RWPE1 (cell line): ENCODE measurements at regions not wholly inside any gene's neighbourhood (a gene's known extent, or its start where the extent isn't known, plus 50 kb on each side); places are given as distances from the start of the nearest gene placed in this dataset.

ENCODE experiments used
- CTCF ChIA-PET: fragments of 350-600 bp; sonication (Branson Sonifier 250); formaldehyde crosslinking; extraction: SDS; loops from one replicate; lab custom pipeline; 2021; lab: Yijun Ruan, JAX
- POLR2A ChIA-PET: fragments of 400-600 bp; formaldehyde crosslinking; extraction: SDS; loops from one replicate; lab custom pipeline; 2020; ENCODE audit warnings: antibody characterized with exemption; ENCODE audit not compliant: low non-redundant PET; lab: Yijun Ruan, JAX
- DNase-seq: peaks from one replicate; pipeline ENCODE4 v3.0.0; 2012; ENCODE audit warnings: low spot score
- H3K27ac ChIP-seq: fragments of 450-650 bp; 2 replicates; pipeline ENCODE4 v1.5.1; 2017
- CTCF ChIP-seq: fragments of 450-650 bp; conservative IDR thresholded peaks from 2 replicates; pipeline ENCODE4 v1.5.1; 2017; ENCODE audit warnings: low read depth, mild to moderate bottlenecking

GRCh38 chr17:53543472-53543871 lies 279.3 kb upstream of the KIF2B start:
- no peak for TF ChIP-seq CTCF
- CTCF ChIA-PET, result no interaction called here
- POLR2A ChIA-PET, result no interaction called here

GRCh38 chr17:53538129-53538617 lies 284.6 kb upstream of the KIF2B start:
- DNase-seq, result no peak

More at GRCh38 chr17:53543472-53543871, 279.3 kb upstream of the KIF2B start:
- no peak for DNase-seq
- no peak overlapping the region for H3K27ac ChIP-seq

GRCh38 chr17:53527473-53527872 lies 295.3 kb upstream of the KIF2B start:
- ChIA-PET POLR2A (no interaction called here), CTCF (no interaction called here)
- TF ChIP-seq CTCF, result no peak
- no peak for DNase-seq
- no peak overlapping the region for H3K27ac ChIP-seq

More at GRCh38 chr17:53538129-53538617, 284.6 kb upstream of the KIF2B start:
- TF ChIP-seq CTCF, result no peak
- CTCF ChIA-PET, result no interaction called here
- POLR2A ChIA-PET, result no interaction called here
- no peak overlapping the region for H3K27ac ChIP-seq

GRCh38 chr17:53525590-53525989 lies 297.1 kb upstream of the KIF2B start:
- no peak overlapping the region for H3K27ac ChIP-seq
- DNase-seq, result no peak
- POLR2A ChIA-PET, result no interaction called here
- CTCF ChIA-PET, result no interaction called here
- TF ChIP-seq CTCF, result no peak

- no peak; the same call in 1 of the 2 replicates for TF ChIP-seq CTCF
- CTCF ChIA-PET, result interaction anchor here (0.6 kb wide), 1 partner anchor 328 kb away, joined by 4 read pairs; no protein-coding TSS in a partner anchor
Observed at GRCh38 chr17:53516636-53517035, 306.1 kb upstream of the KIF2B start.

GRCh38 chr17:53499277-53499676 lies 323.4 kb upstream of the KIF2B start:
- DNase-seq, result no peak
- TF ChIP-seq CTCF, result no peak
- H3K27ac ChIP-seq, result no peak overlapping the region
- POLR2A ChIA-PET, result no interaction called here
- CTCF ChIA-PET, result no interaction called here

More at GRCh38 chr17:53516636-53517035, 306.1 kb upstream of the KIF2B start:
- no peak for DNase-seq
- POLR2A ChIA-PET, result no interaction called here
- H3K27ac ChIP-seq, result no peak overlapping the region
